SK-N-MC (cell line): ENCODE measurements at regions not wholly inside any gene's neighbourhood (a gene's known extent, or its start where the extent isn't known, plus 50 kb on each side); places are given as distances from the start of the nearest gene placed in this dataset.

Source experiments
- EZH2 ChIP-seq: fragments of 200-600 bp; sonication (generic); IDR thresholded peaks from one replicate; pipeline ENCODE4 v1.6.1; 2017; ENCODE audit warnings: antibody characterized with exemption
- FOXP2 ChIP-seq: optimal IDR thresholded peaks from 2 replicates; pipeline ENCODE3; 2011; ENCODE audit warnings: mild to moderate bottlenecking, moderate library complexity; ENCODE audit not compliant: insufficient read depth; ENCODE audit errors: extremely low read length, control extremely low read depth
- POLR2AphosphoS5 ChIP-seq: IDR thresholded peaks from 2 replicates; pipeline ENCODE4 v1.6.1; 2012; ENCODE audit warnings: mild to moderate bottlenecking, low read depth, low read length, borderline replicate concordance

- TF ChIP-seq POLR2AphosphoS5 (no peak), FOXP2 (no peak), EZH2 (no peak)
These were observed 728.7 kb upstream of the GHITM start for GRCh38 chr10:83410570-83410969.
